GM06990 (cell line): ENCODE measurements at regions not wholly inside any gene's neighbourhood (a gene's known extent, or its start where the extent isn't known, plus 50 kb on each side); places are given as distances from the start of the nearest gene placed in this dataset.
"Not testable (repeated sequence)": the region's sequence is repeated elsewhere in the genome, so short reads cannot be mapped to it uniquely, and the experiment has no call there.

Source experiments
- DNase-seq: peaks from one replicate; pipeline ENCODE4 v3.0.0-alpha.2; 2011; ENCODE audit not compliant: insufficient read length; ENCODE audit errors: extremely low read depth
- H3K27me3 ChIP-seq: replicated peaks from 2 replicates; pipeline ENCODE4 v1.6.0; 2011; ENCODE audit warnings: low read length; ENCODE audit not compliant: control insufficient read depth, insufficient read depth
- H3K36me3 ChIP-seq: 2 replicates; pipeline ENCODE4 v1.5.1; 2011; ENCODE audit warnings: low read length; ENCODE audit not compliant: control insufficient read depth, insufficient read depth
- H3K4me3 ChIP-seq: replicated peaks from 2 replicates; pipeline ENCODE4 v1.5.1; 2011; ENCODE audit warnings: low read depth, mild to moderate bottlenecking, control low read depth, low read length
- CTCF ChIP-seq: IDR thresholded peaks from 2 replicates; pipeline ENCODE4 v1.5.1; 2011; ENCODE audit warnings: low read length, control low read depth, mild to moderate bottlenecking, inconsistent platforms; ENCODE audit not compliant: insufficient read depth, poor library complexity, severe bottlenecking

- DNase-seq, result no peak
Measured at GRCh38 chr1:30087465-30087864, 635.9 kb downstream of the MATN1 start.

GRCh38 chr1:30085811-30086770, 637.3 kb downstream of the MATN1 start:
- Histone ChIP-seq H3K27me3 (peaks cover 2% of the 10 kb centered on the region; the same call in 1 of the 2 replicates), H3K4me3 (no peak overlapping the region), H3K36me3 (no peaks in the 10 kb centered on the region)
- TF ChIP-seq CTCF, result peak; percentile 41
- DNase-seq, result peak; percentile 29

More at GRCh38 chr1:30087465-30087864, 635.9 kb downstream of the MATN1 start:
- peak; percentile 5 for TF ChIP-seq CTCF
- no peaks in the 10 kb centered on the region for H3K36me3 ChIP-seq
- no peak overlapping the region for H3K4me3 ChIP-seq
- H3K27me3 ChIP-seq, result peaks cover 2% of the 10 kb centered on the region; the same call in 1 of the 2 replicates

- H3K27me3 ChIP-seq, result peaks cover 2% of the 10 kb centered on the region; the same call in 1 of the 2 replicates
- H3K36me3 ChIP-seq, result no peaks in the 10 kb centered on the region
- H3K4me3 ChIP-seq, result no peak overlapping the region
- no peak for DNase-seq
- TF ChIP-seq CTCF, result no peak
Measured at GRCh38 chr1:30084909-30085571, 638.3 kb downstream of the MATN1 start.

GRCh38 chr1:30083800-30084464, 639.5 kb downstream of the MATN1 start:
- no peaks in the 10 kb centered on the region for H3K36me3 ChIP-seq
- no peak overlapping the region for H3K4me3 ChIP-seq
- TF ChIP-seq CTCF, result no peak
- H3K27me3 ChIP-seq, result peaks cover 2% of the 10 kb centered on the region; the same call in 1 of the 2 replicates
- DNase-seq, result no peak

- no peak overlapping the region for H3K4me3 ChIP-seq
- no peak for TF ChIP-seq CTCF
- peaks cover 2% of the 10 kb centered on the region; the same call in 1 of the 2 replicates for H3K27me3 ChIP-seq
- no peak for DNase-seq
- no peaks in the 10 kb centered on the region for H3K36me3 ChIP-seq
Measured at GRCh38 chr1:30081379-30082102, 641.8 kb downstream of the MATN1 start.

- DNase-seq, H3K27me3 ChIP-seq, H3K4me3 ChIP-seq, H3K36me3 ChIP-seq: not testable (repeated sequence)
Measured at GRCh38 chr1:30075916-30076315, 647.5 kb downstream of the MATN1 start.
